HepG2 (cell line): ENCODE measurements at regions not wholly inside any gene's neighbourhood (a gene's known extent, or its start where the extent isn't known, plus 50 kb on each side); places are given as distances from the start of the nearest gene placed in this dataset.

ENCODE experiments used
- ATAC-seq: fragments of 200-7000 bp; cut with Tn5 transposase; 3 replicates; pipeline ENCODE4 v1.9.1; 2020; ENCODE audit warnings: mild to moderate bottlenecking, moderate library complexity
- BruUV-seq: library from RNA; stranded (reverse); fragments of 400-500 nt; replicated peaks from 2 replicates; lab custom pipeline; 2021; lab: Mats Ljungman, UMichigan
- CTCF ChIA-PET: fragments of 300-600 bp; formaldehyde crosslinking; extraction: SDS; loops from one replicate; lab custom pipeline; 2021; ENCODE audit warnings: low total read pairs, inconsistent platforms, low intra/inter-chr PET ratio; lab: Yijun Ruan, JAX
- POLR2A ChIA-PET: fragments of 350-600 bp; sonication (Branson Sonifier 250); formaldehyde crosslinking; loops from one replicate; lab custom pipeline; 2020; ENCODE audit warnings: antibody characterized with exemption, inconsistent platforms; lab: Yijun Ruan, JAX
- DNase-seq: peaks from one replicate; pipeline ENCODE4 v3.0.0-alpha.2; 2015; ENCODE audit warnings: low spot score
- FAIRE-seq: peaks from 3 replicates; lab custom pipeline; 2011; peaks lifted over from hg19 to GRCh38; lab: Jason Lieb, UNC
- H2AFZ ChIP-seq: one replicate; pipeline ENCODE4 v1.6.1; 2011; ENCODE audit warnings: low read length, inconsistent platforms
- H3K27ac ChIP-seq: fragments of 300-600 bp; 3 replicates; pipeline ENCODE4 v1.8.0; 2011; ENCODE audit warnings: mixed run types, mild to moderate bottlenecking, mixed read lengths, low read length, inconsistent platforms; ENCODE audit not compliant: insufficient read depth; ENCODE audit errors: extremely low read length
- H3K27me3 ChIP-seq, 2 experiments: fragments of 200-600 bp in 1 of 2; 2 replicates in 1 of 2; 3 replicates in 1 of 2; pipeline versions ENCODE4 v1.6.0 to v1.8.0; 2011; ENCODE audit warnings: low read length in 2 of 2, mild to moderate bottlenecking in 2 of 2, moderate library complexity in 2 of 2, inconsistent platforms in 1 of 2; ENCODE audit not compliant: insufficient read depth in 2 of 2, control insufficient read depth in 1 of 2
- H3K36me3 ChIP-seq, 2 experiments: fragments of 200-600 bp in 1 of 2; replicated peaks in 1 of 2; 2 replicates in 1 of 2; 3 replicates in 1 of 2; pipeline versions ENCODE4 v1.5.1 to v1.8.0; 2011; ENCODE audit warnings: low read length in 2 of 2, inconsistent platforms in 1 of 2; ENCODE audit not compliant: insufficient read depth in 2 of 2, control insufficient read depth in 1 of 2
- H3K4me1 ChIP-seq: 2 replicates; pipeline ENCODE4 v1.5.1; 2012; ENCODE audit warnings: low read length, inconsistent platforms; ENCODE audit not compliant: insufficient read depth
- H3K4me2 ChIP-seq: 2 replicates; pipeline ENCODE4 v1.6.0; 2011; ENCODE audit warnings: low read depth, low read length, inconsistent platforms
- H3K4me3 ChIP-seq, 3 experiments: fragments of 200-600 bp in 1 of 3; sonication (generic), shearing (Covaris generic) in 1 of 3; replicated peaks in 1 of 3; 2 replicates each; pipeline ENCODE4 v1.5.1; 2011 to 2016; ENCODE audit warnings: low read length in 3 of 3, inconsistent platforms in 2 of 3, low read depth in 2 of 3, mild to moderate bottlenecking in 2 of 3, control low read depth in 1 of 3, mixed read lengths in 1 of 3; ENCODE audit not compliant: insufficient read depth in 1 of 3
- H3K79me2 ChIP-seq: one replicate; pipeline ENCODE4 v1.6.1; 2011; ENCODE audit warnings: low read length, inconsistent platforms; ENCODE audit not compliant: insufficient read depth
- H3K9ac ChIP-seq: 2 replicates; pipeline ENCODE4 v1.6.0; 2011; ENCODE audit warnings: mild to moderate bottlenecking, low read depth, low read length, inconsistent platforms; ENCODE audit not compliant: insufficient read depth
- H3K9me3 ChIP-seq: 2 replicates; pipeline ENCODE4 v1.5.1; 2012; ENCODE audit warnings: mild to moderate bottlenecking, low read length
- H4K20me1 ChIP-seq: 2 replicates; pipeline ENCODE4 v1.6.0; 2011; ENCODE audit warnings: inconsistent platforms, mild to moderate bottlenecking, low read length, moderate library complexity; ENCODE audit not compliant: insufficient read depth
- CENPBD1 ChIP-seq: sonication (generic); formaldehyde crosslinking; IDR thresholded peaks from 2 replicates; pipeline ENCODE4 v1.8.0; 2022; ENCODE audit warnings: missing genetic modification reagents, low read depth, mild to moderate bottlenecking, borderline replicate concordance
- MNT ChIP-seq: fragments of 450-650 bp; IDR thresholded peaks from 2 replicates; pipeline ENCODE4 v1.6.1; 2016
- MTERF4 ChIP-seq: sonication (generic); formaldehyde crosslinking; IDR thresholded peaks from 2 replicates; pipeline ENCODE4 v1.8.0; 2023; ENCODE audit warnings: mild to moderate bottlenecking, missing genetic modification reagents
- NFE2L2 ChIP-seq: fragments of 150-350 bp; IDR thresholded peaks from 2 replicates; pipeline ENCODE4 v1.6.1; 2014; ENCODE audit warnings: low read length
- RFX1 ChIP-seq: fragments of 450-650 bp; IDR thresholded peaks from 2 replicates; pipeline ENCODE4 v1.6.1; 2017
- TFAP4 ChIP-seq: sonication (generic); IDR thresholded peaks from 2 replicates; pipeline ENCODE4 v1.6.1; 2016; ENCODE audit warnings: low read depth, borderline replicate concordance
- XRCC5 ChIP-seq: fragments of 200-400 bp; formaldehyde crosslinking; optimal IDR thresholded peaks from 2 replicates; pipeline ENCODE3; 2017; ENCODE audit warnings: mild to moderate bottlenecking, low read length
- ZNF451 ChIP-seq: sonication (generic); formaldehyde crosslinking; IDR thresholded peaks from 2 replicates; pipeline ENCODE4 v1.5.0; 2020; ENCODE audit warnings: mild to moderate bottlenecking, missing genetic modification reagents
- WGBS: methylation state at CpG from one replicate; pipeline ENCODE4 v1.1.6; 2017; ENCODE audit warnings: low lambda C conversion rate; 5-methylcytosine and 5-hydroxymethylcytosine counted together
- in situ Hi-C: cut with HindIII; loops from 2 replicates; pipeline ENCODE4 v1.10.0; 2017; ENCODE audit warnings: low pct_unique_long_range_greater_than_20kb; ENCODE audit not compliant: extremely low pct_ligation_motif_present
- intact Hi-C: fragments of 100-400 bp; cut with micrococcal nuclease; formaldehyde crosslinking; loops from one replicate; pipeline ENCODE4 v1.10.0; 2022; ENCODE audit not compliant: unreplicated experiment

GRCh38 chr10:111758593-111758992, 425.0 kb downstream of the GPAM start:
- in situ Hi-C loops, result loop anchor here (5.0 to 10.0 kb wide), 2 partner anchors 376 to 554 kb away; no protein-coding TSS in a partner anchor
- intact Hi-C loops, result loop anchor here (5.0 kb wide), 1 partner anchor 379 kb away; no protein-coding TSS in a partner anchor
- 19% methylated on average over 3 of the region's 3 CpGs for WGBS

More at GRCh38 chr10:111758593-111758992, 425.0 kb downstream of the GPAM start:
- no peak overlapping the region for H3K4me3 ChIP-seq
- DNase-seq, result no peak
- no peak for ATAC-seq
- no peak overlapping the region for H3K9ac ChIP-seq
- H3K27ac ChIP-seq, result no peak overlapping the region
- H3K9me3 ChIP-seq, result no peaks in the 10 kb centered on the region
- H3K4me2 ChIP-seq, result no peak overlapping the region
- H4K20me1 ChIP-seq, result no peaks in the 10 kb centered on the region
- no peaks in the 10 kb centered on the region for H3K36me3 ChIP-seq
- no peak for FAIRE-seq
- ChIA-PET POLR2A (no interaction called here), CTCF (no interaction called here)
- no peak overlapping the region for H2AFZ ChIP-seq
- no peaks in the 10 kb centered on the region for H3K79me2 ChIP-seq
- no TSS peak for BruUV-seq
- TF ChIP-seq ZNF451 (CRISPR knock-in tag) (no peak), MTERF4 (CRISPR knock-in tag) (no peak), TFAP4 (no peak), NFE2L2 (no peak), RFX1 (no peak), XRCC5 (no peak), CENPBD1 (CRISPR knock-in tag) (no peak), MNT (no peak)
- TF ChIP-seq, all 625 proteins: peak for 0
- H3K27me3 ChIP-seq, result no peaks in the 10 kb centered on the region
- peaks cover 10% of the 10 kb centered on the region for H3K4me1 ChIP-seq
